ENCODE measurements at regions not wholly inside any gene's neighbourhood (a gene's known extent, or its start where the extent isn't known, plus 50 kb on each side); places are given as distances from the start of the nearest gene placed in this dataset.

GRCh38 chr3:180252683-180253082, 215.9 kb upstream of the PEX5L start:
- TF ChIP-seq CTCF (conservative IDR thresholded peaks at IDR 0.05; ENCODE audit: low read depth, low read length): no peak
- no peak for DNase-seq (ENCODE audit: low read depth)

GRCh38 chr3:180253283-180253682, 216.5 kb upstream of the PEX5L start:
- no peak for TF ChIP-seq CTCF (conservative IDR thresholded peaks at IDR 0.05; ENCODE audit: low read depth, low read length)
- DNase-seq (ENCODE audit: low read depth): no peak
- no peak overlapping the region for H3K4me3 ChIP-seq (ENCODE audit: low read depth, low read length)

More at GRCh38 chr3:180252683-180253082, 215.9 kb upstream of the PEX5L start:
- H3K4me3 ChIP-seq (ENCODE audit: low read depth, low read length): no peak overlapping the region

GRCh38 chr3:180264479-180264878, 227.7 kb upstream of the PEX5L start:
- no peak for TF ChIP-seq CTCF (conservative IDR thresholded peaks at IDR 0.05; ENCODE audit: low read depth, low read length)
- H3K4me3 ChIP-seq (ENCODE audit: low read depth, low read length): no peak overlapping the region
- no peak for DNase-seq (ENCODE audit: low read depth)

GRCh38 chr3:180265551-180265950, 228.8 kb upstream of the PEX5L start:
- H3K4me3 ChIP-seq (ENCODE audit: low read depth, low read length): no peak overlapping the region
- no peak for TF ChIP-seq CTCF (conservative IDR thresholded peaks at IDR 0.05; ENCODE audit: low read depth, low read length)
- DNase-seq (ENCODE audit: low read depth): no peak

- H3K4me3 ChIP-seq (ENCODE audit: low read depth, low read length): no peak overlapping the region
- DNase-seq (ENCODE audit: low read depth): no peak
- no peak for TF ChIP-seq CTCF (conservative IDR thresholded peaks at IDR 0.05; ENCODE audit: low read depth, low read length)
Observed at GRCh38 chr3:180267202-180267843, 230.6 kb upstream of the PEX5L start.

DNA sequence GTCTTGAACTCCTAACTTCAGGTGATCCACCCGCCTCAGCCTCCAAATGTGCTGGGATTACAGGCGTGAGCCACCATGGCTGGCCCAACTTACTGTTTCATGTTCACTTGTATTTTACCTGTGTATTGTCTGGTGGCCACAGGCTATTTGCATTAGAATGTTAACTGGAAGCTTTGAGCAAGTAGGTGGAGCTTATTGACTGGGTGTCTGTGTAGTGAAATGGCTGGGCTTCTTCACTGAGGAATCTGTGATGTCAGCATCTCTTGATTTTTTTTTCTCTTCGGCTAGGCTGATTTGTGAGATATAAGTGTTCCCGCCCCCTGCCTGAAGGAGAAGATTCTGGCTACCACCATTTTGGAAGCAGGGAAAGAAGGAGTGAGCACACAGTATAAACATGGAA, 237.8 kb upstream of the PEX5L start:
- no peak for TF ChIP-seq CTCF (conservative IDR thresholded peaks at IDR 0.05; ENCODE audit: low read depth, low read length)
- DNase-seq (ENCODE audit: low read depth): no peak
- no peak overlapping the region for H3K4me3 ChIP-seq (ENCODE audit: low read depth, low read length)

- DNase-seq (ENCODE audit: low read depth): no peak
- no peak overlapping the region for H3K4me3 ChIP-seq (ENCODE audit: low read depth, low read length)
- TF ChIP-seq CTCF (conservative IDR thresholded peaks at IDR 0.05; ENCODE audit: low read depth, low read length): no peak
Observed at GRCh38 chr3:180275176-180275575, 238.4 kb upstream of the PEX5L start.
